SKM-1 (cell line): ENCODE measurements at regions not wholly inside any gene's neighbourhood (a gene's known extent, or its start where the extent isn't known, plus 50 kb on each side); places are given as distances from the start of the nearest gene placed in this dataset.
"Not testable (repeated sequence)": the region's sequence is repeated elsewhere in the genome, so short reads cannot be mapped to it uniquely, and the experiment has no call there.

ENCODE experiments used
- DNase-seq: peaks from one replicate; lab custom pipeline; 2025; ENCODE audit not compliant: unreplicated experiment; lab: John Stamatoyannopoulos, UW

DNA sequence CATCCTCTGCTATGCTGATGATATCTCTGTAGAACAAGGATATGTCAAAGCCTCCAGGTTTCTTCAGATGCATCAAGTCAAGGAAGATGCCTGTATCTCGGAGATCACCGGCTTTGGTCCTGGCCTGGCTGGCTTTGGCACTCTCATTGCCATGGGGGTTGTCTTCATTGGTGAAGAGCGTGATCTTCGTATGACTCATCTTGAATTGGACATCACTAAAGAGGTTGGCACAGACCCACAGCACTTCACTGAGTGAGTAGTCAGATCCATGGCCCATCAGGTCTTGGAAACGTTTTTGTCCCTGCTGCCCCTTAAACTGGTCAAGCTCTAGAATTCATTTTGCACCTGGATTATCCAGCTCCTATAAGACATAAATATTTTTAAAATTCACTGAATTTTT is 130.9 kb upstream of the MAMLD1 start:
- DNase-seq, result not testable (repeated sequence)

DNA sequence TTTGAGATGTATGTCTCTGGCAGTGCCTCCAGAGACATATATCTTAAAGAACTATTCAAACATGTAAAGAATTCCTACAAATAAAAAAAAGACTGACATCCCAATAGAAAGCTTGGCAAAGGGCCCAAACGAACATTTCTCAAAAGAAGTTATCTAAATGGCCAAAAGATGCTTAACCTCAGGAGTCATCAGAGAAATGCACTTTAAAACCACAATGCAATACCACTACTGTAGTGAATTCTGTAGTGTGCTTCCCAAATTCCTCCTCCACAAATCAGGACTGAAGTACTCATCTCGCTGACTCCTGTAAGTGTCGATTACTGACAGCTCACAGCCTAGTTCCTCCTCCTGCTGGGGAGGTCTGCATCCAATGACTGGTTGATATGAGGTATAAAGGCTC is 129.0 kb upstream of the MAMLD1 start:
- no peak for DNase-seq

DNA sequence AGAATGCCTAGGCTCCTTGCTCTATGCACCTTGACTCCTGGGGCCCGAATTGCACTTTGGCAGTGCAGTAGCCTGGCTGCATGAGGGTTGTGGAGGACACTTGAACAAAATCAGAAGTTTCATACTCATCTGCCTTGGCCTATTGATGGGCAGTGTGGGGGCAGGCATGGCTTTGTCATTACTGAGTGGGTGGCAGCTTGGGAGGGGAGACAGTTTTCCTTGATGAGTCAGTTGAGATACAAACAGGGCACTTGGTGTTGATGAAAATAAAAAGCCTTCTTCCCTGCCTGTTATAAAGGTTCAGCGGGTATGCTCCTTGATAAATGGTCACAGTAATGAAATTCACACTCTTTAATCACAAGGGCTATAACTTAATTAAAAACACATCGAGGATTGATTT is 126.8 kb upstream of the MAMLD1 start:
- DNase-seq, result no peak

DNA sequence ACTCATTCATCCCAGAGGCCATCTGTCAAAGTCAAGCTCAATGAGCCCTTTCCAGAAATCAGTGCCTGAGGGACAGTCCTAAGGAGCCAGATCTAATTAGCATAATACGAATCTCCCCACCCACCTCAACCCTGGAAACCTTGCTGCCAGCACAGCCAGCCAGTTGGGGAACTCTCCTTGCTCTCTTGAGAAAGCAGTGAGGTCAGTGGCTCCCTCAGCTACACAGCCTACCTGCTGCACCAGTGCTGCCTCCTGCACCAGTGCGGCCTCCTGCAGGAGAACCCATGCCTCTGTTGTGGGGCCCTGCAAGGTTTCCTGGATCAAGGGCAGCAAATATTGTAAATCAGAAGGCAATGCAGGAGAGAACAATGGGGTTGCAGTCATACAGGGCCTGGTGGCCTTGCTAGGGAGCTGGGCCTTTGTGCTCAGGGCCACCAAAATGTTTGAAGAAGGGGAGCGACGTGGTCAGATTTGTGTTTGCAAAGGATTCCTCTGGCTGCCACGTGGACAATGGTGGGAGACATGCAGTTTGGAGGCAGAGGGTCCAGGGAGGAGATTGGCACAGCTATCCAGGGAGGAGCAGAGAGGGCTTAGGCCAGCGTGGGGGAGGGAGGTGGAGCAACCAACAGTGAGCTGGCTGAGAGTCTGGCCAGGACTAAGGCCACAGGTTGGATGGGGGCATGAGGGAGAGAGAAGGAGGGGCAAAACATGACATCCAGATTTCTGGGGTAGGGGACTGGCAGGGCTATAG is 124.3 kb upstream of the MAMLD1 start:
- DNase-seq, result no peak

DNA sequence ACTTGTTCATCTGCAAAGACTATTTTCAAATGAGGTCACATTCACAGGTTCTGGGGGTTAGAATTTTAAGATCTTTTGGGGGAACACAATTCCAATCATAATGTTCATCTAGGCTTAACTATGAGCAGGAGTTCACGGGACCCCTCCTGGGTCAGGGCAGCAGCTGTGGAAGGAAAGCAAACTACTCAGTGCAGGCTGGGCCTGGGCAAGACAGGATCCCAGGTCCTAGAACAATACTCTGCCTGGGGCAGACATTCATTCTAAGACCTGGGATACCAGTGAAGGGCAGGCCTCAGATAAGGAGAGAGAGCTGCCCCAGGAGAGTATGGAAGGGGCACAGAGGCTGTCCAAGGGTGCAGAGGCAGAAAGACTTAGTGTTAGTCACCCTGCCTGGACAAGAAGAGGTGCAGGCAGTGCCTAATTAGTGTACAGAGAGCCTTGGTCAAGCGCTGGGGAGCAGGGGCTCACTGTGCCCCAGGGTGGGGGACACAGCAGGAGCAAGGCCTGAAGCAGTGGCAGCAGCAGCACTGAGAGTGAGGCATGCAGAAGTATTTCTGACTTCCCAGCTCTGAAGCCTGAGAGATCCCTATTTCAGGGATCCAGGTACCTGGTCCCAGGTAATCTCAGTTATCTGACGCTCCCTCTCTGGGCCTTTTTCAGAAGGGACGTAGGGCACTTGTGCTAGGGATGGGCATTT is 123.0 kb upstream of the MAMLD1 start:
- no peak for DNase-seq

DNA sequence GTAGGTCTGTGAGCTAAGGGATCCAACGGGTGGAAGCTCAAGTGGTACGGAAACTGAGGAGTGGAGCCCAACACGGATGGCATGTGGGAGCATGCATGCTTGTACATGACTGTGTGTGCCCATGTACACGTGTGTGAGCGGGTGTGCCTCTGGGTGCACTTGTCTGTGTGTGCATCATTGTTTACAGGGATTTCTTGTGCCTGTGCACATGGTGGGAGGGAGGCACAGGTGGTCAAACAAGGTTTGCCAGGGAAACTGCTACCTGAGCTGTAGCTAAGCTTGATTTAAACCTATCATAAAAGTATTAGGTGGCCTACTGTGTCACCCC is 122.5 kb upstream of the MAMLD1 start:
- DNase-seq, result no peak

DNA sequence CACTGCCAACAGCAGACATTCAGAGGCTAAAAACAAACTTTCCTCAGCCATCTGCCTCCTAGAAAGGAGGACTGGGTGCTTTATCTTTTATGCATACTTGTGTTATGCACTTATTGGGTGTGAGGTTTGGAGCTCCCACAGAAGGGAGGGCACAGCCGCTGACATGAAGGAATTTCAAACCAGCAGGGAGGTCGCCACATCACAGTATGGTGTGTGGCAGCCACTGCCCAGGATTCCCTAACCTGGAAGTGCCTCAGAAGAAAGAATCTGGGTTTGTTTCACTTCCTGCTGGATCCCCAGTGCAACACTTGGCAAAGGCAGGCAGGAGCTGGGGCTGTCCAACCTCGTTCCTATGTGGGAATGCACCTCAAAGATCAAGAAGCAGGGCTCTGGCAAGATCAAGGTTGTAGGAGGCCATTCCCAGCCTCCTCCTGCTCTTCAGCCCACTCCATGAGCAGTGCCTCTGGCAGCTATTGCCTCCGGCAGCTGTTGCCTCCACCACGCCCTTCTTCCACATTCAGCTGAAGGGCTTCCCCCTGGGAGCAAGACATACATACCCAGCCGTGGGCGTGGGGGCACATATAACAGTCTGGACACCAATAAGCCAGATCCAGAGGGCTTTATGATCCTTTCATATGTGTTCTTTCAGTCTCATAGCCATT is 109.0 kb upstream of the MAMLD1 start:
- no peak for DNase-seq

DNA sequence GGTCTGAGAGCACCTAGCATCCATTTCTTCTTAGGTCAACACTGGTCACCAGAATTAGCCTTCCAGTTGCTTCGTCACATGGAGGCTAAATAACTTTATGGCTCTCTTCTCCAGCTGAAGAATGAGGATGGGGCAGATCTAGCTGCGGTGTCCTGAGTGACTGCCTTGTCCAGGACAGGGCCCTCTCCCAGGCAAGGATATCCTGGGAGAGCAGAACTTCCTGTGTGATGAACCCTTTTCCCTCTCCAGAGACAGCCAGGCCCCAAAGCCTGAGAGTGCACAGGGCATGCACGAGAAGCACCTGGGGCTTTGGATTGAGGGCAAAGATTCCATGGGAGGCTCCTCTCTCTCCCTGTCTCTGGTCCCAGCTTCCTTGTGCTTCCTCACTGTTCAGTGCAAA is 108.2 kb upstream of the MAMLD1 start:
- DNase-seq, result no peak

DNA sequence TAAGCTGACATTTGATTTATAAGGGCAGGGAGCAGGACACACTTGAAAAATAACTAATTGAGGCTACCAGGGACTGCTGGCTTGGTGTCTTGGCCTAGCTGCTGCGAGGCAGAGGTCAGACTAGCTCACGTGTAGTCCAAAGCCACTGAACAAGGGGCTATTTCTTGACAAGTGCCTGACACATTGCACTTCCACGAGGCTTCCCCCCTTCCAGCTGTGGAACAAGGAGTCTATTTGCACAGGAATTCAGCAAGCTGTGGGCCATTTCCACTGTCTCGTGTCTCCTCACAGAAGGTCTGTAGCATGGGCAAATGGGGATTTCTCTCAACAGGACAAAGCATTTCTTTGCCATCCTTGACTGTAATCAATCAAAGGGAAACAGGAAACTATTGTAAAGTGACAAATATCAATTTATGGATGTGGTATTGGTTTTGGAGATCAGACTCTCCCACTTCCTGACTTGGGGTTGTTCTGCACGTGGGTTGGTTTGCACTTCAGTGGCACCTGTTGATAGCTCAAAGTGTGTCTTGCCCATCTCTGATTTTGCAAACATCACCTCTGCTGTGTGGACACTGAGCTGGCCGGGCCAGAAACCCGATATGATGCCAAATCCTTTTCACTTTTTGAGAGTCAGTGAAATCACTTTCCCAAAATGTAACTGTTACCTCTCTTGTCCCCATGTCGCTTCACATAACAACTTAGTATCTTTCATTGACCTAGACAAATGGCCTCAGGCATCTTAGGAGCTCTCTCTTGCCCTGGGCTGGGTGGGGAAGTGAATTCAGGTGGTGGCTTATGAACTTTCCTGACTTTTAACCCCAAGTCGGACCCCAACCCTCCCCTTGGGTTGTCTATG is 107.4 kb upstream of the MAMLD1 start:
- DNase-seq, result no peak

DNA sequence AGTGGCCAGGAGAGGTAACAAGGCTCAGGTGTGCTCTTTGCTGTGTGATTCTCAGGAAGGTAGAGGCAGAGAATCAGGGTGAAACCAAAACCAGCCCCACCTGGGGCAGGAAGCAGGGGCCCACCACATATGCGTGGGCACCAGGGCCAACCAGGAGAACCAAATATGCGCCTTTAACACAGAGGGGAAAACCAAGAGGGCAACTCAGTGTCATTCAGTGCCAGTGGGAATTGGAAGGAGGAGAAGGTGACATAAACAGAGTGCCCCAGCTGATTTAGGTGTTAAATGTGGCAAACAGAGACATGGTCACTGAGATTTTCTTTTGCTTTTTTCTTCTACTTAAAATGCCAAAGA is 106.8 kb upstream of the MAMLD1 start:
- no peak for DNase-seq

DNA sequence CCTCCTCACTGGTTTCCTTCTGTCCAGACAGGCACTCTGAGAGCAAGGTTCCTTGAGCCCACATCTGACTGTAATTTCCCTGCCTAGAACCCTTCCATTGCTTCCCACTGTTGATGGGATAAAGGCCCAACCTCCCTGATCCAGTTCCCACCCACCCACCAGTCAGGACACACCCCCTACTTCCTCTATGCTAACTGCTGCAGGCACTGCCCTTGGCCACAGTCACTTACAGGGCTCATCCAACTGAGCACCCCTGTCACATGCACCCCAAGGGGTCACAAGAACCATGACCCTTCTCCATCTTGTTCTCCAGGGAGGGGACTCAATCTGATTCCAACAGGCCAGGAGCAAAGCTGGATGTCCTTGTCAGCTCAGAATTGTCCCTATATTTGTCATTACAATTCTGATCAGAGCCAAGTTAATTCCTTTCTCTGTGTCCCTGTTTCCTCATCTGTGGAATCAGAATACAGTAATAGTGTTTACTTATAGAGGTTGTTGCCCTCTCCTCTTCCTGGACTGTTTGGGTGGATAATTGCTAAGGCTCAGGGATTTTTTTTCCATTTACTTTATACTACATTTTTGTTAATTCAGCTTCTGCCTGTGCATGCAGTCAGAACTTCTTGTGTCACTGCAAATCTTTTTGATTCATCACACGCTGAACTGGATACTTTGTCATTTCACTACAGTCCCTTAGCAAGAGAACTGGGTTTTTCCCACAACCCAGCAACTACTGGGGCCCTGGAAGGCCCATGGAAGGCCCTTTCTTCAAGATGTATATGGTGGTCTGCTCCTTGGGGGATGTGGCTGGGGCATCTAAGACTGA is 105.6 kb upstream of the MAMLD1 start:
- DNase-seq, result no peak

DNA sequence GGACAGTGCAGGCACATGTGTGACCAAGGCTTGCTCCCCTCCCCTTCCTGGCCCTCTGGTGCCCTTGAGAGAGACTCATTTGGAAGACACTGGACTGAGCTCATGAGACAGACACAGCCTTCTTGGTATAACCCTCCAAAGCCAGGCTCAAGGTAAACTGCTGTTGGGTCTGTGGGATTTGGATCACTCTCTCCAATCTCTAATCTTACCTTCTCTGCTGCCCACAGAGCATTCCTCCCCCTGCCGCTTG is 105.0 kb upstream of the MAMLD1 start:
- no peak for DNase-seq

DNA sequence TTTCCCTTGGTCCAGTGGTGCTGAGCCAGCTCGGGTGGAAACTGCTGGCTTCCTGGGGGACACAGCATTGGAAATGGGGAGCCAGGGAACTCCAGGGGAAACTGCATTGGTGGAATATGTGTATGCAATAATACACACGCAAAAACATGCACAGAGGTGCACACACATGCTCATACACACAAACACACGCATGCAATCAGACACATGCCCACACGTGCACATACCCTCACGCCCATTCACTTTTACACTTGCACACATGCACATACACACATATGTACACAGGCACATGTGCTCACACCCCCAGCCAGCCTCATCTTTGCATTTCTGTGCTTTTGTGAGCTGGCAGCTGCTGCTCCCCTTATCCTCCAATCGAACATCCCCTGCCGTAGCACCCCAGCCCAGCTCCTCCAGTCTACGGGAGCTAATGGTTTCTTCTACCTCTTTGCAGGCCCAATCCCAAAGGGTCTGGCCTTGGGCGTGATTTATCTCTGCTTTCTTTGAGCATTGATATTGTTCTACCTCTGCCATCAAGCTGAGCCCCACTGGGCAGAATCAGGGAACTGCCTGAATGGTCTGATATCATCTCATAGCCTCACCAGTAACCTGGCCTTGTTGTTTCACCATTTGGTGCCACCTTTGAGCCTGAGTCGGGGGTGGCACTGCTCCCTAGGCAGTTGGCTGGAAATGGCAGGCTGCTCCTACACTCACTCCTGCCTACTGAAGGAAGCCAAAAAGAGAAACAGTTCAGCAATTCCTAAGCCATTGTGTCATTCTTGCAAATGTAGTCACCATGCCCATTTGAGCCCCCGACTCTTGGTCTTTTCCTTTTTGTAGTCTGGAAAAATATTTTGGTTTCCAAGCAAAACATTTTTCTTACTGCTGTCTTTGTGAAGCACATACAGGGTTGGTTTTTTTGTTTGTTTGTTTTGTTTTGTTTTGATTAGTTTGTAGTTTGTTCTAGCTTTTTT is 104.4 kb upstream of the MAMLD1 start:
- DNase-seq, result no peak

DNA sequence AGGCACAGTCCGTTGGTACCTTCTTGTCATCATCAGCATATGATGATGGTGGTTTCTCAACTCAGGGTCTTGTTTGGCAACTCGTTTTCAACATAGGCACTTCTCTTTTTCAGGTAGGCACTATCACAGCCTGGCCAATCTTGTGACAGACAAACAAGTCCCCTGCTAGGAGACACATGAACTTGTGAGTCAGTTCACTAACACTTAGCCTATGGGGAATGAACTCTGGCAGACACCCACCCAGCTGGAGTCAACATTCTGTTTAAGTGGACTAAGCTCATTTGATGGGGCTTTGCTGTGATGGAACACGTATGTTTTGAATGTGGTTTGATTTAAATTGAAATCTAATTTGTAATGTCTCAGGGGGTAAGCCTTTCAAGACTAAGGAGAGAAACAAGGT is 100.7 kb upstream of the MAMLD1 start:
- no peak for DNase-seq

DNA sequence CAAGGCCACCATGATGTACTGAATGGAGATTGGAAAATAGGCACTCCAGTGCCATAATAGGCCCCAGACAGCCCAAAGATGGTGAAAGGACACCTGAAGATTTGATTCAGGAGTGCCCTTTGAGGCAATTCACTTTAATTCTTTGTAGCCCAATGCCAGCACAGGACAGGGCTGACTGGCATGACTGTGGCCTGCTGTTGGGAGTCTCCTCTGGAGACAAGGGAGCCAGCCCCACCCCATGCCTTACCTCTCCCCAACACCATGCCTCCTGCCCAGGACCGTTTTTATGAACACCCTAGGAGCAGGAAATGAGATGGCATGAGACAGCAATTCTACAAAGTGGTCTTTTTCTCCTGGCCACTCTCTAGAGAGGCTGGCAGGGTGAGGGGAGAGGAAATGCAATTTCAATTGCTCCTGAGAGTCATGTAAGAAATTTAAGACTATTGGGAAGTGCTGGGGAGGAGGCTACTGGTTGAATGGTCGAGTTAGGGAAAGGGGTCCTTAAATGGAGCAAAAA is 94.2 kb upstream of the MAMLD1 start:
- DNase-seq, result no peak

DNA sequence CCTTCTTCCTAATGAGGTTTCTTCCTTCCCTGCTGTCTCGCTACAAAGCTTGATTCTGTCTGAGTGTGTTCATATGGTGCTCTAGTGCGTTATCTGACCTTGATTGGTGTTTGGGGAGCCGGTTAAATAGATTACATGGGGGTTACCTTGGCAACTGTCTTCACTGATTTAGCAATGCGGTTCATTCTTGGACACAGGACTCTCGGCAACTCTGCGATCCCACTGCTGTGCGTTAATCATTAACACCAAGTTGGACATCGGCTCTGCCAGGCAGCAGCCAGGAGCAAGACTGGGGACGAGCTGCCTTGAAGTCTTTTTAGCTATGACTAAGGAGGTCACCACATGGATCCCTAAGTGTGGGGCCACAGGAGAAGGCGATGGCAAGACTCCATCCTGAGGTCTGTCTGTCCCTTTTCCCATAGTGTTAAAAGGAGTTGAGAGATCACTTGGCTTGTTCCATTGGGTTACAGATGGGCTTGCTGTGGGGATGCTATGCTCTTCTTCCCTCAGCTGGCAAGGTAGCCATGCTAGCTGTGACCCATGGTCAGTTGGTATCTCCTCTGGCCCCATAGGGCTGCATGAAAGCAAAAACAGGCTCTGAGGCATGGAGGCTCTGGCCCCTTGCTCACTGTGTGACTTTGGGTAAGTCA is 93.4 kb upstream of the MAMLD1 start:
- no peak for DNase-seq

DNA sequence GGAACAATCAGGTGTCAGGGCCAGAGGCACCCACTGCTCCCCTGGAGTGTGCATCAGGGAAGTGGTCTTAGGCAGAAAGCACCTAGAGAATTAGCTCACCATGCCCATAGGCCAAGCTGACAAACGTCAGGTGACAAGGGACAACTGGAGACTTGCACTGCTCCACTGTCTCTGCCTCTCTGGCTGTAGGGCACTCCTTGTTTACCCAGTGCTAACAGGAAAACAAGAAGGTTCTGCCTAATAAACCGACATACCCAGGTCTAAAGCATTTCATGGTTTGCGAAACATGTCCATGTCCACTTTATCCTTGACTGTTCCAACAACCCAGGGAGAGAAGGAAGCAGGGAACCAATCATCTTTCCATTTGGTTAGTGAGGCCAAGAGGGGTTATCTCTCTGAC is 92.5 kb upstream of the MAMLD1 start:
- no peak for DNase-seq

DNA sequence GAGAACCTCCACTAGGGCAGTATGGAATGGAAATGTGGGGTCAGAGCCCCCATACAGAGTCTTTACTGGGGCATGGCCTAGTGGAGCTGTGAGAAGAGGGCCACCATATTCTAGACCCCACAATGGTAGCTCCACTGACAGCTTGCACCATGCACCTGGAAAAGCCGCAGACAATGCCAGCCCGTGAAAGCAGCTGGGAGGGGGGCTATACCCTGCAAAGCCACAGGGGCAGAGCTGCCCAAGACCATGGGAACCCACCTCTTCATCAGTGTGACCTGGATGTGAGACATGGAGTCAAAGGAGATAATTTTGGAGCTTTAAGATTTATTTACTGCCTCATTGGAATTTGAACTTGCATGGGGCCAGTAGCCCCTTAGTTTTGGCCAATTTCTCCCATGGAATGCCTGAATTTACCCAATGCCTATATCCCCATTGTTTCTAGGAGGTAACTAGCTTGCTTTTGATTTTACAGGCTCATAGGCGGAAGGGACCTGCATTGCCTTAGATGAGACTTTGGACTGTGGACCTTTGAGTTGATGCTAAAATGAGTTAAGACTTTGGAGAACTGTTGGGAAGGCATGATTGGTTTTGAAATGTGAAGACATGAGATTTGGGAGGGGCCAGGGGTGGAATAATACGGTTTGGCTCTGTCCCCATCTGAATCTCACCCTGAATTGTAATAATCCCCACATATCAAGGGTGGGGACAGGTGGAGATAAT is 89.4 kb upstream of the MAMLD1 start:
- not testable (repeated sequence) for DNase-seq

DNA sequence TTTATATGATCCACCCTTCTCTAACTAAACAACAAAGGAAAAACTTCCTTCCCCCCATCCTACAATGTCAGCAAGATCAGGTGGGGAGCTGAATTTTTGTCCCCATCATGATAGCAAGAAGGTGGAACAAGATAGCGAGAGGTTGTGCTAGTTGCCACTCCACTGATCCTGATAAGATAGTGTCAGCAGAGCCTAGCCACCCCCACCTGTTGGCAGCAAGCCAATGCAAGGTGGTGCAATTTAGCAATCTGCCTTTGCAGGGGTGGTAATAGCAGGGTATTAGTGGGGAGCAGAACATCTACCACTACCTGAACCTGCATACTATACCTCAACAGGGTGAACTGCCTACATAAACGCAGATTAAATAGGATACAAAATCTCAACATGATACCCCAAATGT is 80.2 kb upstream of the MAMLD1 start:
- DNase-seq, result no peak
